D341Med (cell line): ENCODE measurements at regions not wholly inside any gene's neighbourhood (a gene's known extent, or its start where the extent isn't known, plus 50 kb on each side); places are given as distances from the start of the nearest gene placed in this dataset.
"Not testable (repeated sequence)": the region's sequence is repeated elsewhere in the genome, so short reads cannot be mapped to it uniquely, and the experiment has no call there.

Experiments
- DNase-seq: peaks from one replicate; pipeline ENCODE4 v3.0.0; 2012; ENCODE audit warnings: low spot score

DNA sequence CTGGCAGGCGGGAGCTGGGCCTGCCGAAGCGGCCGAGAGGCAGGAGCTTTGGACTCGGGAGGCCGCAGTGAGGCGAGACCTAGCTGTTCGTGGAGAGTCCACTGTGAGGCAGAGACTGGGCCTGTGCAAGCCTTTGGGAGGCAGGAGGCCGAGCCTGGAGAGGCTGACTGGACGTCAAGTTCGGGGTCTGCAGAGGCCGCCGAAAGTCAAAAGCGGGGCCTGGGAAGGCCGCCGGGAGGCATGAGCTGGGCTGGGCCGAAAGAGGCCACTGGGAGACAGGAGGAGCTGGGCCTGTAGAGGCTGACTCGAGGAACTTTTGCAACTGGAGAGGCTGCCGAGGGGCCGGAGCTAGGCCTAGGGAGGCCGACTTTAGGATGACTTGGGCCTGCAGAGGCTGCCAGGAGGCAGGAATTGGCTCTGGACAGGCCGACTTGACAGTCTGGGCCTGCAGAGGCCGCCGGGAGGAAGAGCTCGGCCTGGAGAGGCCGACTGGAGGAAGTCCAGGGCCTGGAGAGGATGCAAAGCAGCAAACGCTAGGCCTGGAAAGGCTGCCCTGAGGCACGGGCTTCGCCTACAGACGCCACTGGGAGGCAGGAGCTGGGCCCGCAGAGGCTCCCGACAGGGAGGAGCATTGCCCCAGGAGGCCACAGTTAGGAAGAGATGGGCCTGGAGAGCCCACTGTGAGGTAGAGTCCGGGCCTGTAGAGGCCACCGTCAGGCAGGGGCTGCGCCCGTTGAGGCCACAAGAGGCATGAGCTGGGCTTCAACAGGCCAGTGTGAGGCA is 304.0 kb downstream of the ZNF479 start:
- DNase-seq = not testable (repeated sequence)

DNA sequence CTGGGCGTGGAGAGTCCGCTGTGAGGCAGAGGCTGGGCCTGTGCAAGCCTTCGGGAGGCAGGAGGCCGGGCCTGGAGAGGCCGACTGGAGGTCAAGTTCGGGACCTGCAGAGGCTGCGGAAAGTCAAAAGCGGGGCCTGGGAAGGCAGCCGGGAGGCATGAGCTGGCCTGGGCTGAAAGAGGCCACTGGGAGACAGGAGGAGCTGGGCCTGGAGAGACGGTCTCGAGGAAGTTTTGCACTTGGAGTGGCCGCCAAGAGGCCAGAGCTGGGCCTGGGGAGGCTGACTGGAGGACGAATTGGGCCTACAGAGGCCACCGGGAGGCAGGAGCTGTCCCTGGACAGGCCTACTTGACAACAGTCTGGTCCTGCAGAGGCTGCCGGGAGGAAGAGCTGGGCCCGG is 304.7 kb downstream of the ZNF479 start:
- not testable (repeated sequence) for DNase-seq

DNA sequence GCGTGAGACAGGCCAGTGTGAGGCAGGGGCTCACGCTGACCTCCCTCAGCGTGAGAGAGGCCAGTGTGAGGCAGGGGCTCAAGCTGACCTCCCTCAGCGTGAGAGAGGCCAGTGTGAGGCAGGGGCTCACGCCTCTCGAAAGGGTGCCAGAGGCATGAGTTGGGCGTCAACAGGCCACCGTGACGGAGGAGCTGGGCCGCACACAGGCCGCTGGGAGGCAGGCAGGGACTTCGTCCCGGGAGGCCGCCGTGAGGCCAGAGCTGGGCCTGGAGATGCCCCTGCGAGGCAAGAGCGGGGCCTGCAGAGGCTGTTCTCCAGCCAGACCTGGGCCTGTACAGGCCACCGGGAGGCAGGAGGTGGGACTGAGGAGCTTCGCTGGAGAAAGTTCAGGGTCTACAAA is 305.7 kb downstream of the ZNF479 start:
- not testable (repeated sequence) for DNase-seq

DNA sequence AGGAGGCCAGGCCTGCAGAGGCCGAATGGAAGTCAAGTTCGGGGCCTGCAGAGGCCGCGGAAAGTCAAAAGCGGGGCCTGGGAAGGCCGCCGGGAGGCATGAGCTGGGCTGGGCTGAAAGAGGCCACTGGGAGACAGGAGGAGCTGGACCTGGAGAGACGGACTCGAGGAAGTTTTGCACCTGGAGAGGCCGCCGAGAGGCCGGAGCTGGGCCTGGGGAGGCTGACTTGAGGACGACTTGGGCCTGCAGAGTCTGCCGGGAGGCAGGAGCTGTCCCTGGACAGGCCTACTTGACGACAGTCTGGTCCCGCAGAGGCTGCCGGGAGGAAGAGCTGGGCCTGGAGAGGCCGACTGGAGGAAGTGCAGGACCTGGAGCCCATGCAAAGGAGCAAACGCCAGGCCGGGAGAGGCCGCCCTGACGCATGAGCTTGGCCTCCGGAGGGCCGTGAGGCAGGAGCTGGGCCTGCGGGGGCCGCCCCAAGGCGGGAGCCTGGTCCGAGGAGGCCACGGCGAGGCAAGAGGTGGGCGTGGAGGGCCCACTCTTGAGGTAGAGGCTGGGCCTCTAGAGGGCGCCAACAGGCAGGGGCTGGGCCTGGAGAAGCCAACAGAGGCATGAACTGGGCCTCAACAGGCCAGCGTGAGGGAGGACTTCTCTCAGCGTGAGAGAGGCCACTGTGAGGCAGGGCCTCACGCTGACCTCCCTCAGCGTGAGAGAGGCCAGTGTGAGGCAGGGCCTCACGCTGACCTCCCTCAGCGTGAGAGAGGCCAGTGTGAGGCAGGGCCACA is 306.3 kb downstream of the ZNF479 start:
- DNase-seq = not testable (repeated sequence)

DNA sequence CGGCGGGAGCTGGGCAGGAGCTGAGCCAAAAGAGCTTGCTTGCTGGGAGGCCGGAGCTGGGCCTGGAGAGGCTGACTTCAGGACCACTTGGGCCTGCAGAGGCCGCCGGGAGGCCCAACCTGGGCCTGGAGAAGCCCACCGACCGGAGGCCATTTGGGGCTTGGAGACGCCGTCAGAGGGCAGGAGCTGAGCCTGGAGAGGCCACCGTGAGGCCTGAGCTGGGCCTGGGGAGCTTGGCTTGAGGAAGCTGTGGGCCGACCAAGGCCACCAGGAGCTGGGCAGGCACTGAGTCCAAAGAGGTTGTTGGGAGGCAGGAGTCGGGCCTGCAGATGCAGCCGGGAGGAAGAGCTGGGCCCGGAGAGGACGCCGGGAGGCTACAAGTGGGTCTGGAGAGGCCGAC is 307.1 kb downstream of the ZNF479 start:
- DNase-seq = not testable (repeated sequence)

DNA sequence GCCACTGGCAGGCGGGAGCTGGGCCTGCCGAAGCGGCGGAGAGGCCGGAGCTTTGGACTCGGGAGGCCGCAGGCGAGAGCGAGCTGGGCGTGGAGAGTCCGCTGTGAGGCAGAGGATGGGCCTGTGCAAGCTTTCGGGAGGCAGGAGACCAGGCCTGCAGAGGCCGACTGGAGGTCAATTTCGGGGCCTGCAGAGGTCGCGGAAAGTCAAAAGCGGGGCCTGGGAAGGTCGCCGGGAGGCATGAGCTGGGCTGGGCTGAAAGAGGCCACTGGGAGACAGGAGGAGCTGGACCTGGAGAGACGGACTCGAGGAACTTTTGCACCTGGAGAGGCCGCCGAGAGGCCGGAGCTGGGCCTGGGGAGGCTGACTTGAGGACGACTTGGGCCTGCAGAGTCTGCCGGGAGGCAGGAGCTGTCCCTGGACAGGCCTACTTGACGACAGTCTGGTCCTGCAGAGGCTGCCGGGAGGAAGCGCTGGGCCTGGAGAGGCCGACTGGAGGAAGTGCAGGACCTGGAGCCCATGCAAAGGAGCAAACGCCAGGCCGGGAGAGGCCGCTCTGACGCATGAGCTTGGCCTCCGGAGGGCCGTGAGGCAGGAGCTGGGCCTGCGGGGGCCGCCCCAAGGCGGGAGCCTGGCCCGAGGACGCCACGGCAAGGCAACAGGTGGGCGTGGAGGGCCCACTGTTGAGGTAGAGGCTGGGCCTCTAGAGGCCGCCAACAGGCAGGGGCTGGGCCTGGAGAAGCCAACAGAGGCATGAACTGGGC is 308.2 kb downstream of the ZNF479 start:
- DNase-seq = peak; percentile 5

DNA sequence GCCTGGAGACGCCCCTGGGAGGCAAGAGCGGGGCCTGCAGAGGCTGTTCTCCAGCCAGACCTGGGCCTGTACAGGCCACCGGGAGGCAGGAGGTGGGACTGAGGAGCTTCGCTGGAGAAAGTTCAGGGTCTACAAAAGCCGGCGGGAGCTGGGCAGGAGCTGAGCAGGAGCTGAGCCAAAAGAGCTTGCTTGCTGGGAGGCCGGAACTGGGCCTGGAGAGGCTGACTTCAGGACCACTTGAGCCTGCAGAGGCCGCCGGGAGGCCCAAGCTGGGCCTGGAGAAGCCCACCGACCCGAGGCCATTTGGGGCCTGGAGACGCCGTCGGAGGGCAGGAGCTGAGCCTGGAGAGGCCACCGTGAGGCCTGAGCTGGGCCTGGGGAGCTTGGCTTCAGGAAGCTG is 309.0 kb downstream of the ZNF479 start:
- DNase-seq = not testable (repeated sequence)

DNA sequence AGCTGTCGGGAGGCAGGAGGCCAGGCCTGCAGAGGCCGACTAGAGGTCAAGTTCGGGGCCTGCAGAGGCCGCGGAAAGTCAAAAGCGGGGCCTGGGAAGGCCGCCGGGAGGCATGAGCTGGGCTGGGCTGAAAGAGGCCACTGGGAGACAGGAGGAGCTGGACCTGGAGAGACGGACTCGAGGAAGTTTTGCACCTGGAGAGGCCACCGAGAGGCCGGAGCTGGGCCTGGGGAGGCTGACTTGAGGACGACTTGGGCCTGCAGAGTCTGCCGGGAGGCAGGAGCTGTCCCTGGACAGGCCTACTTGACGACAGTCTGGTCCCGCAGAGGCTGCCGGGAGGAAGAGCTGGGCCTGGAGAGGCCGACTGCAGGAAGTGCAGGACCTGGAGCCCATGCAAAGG is 310.1 kb downstream of the ZNF479 start:
- not testable (repeated sequence) for DNase-seq

DNA sequence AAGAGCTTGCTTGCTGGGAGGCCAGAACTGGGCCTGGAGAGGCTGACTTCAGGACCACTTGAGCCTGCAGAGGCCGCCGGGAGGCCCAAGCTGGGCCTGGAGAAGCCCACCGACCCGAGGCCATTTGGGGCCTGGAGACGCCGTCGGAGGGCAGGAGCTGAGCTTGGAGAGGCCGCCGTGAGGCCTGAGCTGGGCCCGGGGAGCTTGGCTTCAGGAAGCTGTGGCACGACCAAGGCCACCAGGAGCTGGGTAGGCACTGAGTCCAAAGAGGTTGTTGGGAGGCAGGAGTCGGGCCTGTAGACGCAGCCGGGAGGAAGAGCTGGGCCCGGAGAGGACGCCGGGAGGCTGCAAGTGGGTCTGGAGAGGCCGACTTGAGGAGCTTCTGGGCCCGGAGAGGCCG is 310.7 kb downstream of the ZNF479 start:
- DNase-seq = not testable (repeated sequence)

DNA sequence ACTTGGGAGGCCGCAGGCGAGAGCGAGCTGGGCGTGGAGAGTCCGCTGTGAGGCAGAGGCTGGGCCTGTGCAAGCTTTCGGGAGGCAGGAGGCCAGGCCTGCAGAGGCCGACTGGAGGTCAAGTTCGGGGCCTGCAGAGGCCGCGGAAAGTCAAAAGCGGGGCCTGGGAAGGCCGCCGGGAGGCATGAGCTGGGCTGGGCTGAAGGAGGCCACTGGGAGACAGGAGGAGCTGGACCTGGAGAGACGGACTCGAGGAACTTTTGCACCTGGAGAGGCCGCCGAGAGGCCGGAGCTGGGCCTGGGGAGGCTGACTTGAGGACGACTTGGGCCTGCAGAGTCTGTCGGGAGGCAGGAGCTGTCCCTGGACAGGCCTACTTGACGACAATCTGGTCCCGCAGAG is 314.0 kb downstream of the ZNF479 start:
- DNase-seq = not testable (repeated sequence)

DNA sequence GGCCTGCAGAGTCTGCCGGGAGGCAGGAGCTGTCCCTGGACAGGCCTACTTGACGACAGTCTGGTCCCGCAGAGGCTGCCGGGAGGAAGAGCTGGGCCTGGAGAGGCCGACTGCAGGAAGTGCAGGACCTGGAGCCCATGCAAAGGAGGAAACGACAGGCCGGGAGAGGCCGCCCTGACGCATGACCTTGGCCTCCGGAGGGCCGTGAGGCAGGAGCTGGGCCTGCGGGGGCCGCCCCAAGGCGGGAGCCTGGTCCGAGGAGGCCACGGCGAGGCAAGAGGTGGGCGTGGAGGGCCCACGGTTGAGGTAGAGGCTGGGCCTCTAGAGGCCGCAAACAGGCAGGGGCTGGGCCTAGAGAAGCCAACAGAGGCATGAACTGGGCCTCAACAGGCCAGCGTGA is 317.3 kb downstream of the ZNF479 start:
- not testable (repeated sequence) for DNase-seq

DNA sequence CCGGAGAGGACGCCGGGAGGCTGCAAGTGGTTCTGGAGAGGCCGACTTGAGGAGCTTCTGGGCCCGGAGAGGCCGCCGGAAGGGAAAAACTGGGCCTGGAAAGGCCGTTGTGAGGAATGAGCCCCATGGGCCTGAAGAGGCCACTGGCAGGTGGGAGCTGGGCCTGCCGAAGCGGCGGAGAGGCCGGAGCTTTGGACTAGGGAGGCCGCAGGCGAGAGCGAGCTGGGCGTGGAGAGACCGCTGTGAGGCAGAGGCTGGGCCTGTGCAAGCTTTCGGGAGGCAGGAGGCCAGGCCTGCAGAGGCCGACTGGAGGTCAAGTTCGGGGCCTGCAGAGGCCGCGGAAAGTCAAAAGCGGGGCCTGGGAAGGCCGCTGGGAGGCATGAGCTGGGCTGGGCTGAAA is 317.8 kb downstream of the ZNF479 start:
- DNase-seq = not testable (repeated sequence)

DNA sequence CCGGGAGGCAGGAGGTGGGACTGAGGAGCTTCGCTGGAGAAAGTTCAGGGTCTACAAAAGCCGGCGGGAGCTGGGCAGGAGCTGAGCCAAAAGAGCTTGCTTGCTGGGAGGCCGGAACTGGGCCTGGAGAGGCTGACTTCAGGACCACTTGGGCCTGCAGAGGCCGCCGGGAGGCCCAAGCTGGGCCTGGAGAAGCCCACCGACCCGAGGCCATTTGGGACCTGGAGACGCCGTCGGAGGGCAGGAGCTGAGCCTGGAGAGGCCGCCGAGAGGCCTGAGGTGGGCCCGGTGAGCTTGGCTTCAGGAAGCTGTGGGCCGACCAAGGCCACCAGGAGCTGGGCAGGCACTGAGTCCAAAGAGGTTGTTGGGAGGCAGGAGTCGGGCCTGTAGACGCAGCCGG is 318.3 kb downstream of the ZNF479 start:
- not testable (repeated sequence) for DNase-seq

DNA sequence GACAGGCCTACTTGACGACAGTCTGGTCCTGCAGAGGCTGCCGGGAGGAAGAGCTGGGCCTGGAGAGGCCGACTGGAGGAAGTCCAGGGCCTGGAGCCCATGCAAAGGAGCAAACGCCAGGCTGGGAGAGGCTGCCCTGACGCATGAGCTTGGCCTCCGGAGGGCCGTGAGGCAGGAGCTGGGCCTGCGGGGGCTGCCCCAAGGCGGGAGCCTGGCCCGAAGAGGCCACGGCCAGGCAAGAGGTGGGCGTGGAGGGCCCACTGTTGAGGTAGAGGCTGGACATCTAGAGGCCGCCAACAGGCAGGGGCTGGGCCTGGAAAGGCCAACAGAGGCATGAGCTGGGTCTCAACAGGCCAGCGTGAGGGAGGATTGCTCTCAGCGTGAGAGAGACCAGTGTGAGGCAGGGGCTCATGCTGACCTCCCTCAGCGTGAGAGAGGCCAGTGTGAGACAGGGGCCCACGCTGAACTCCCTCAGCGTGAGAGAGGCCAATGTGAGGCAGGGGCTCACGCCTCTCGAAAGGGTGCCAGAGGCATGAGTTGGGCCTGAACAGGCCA is 320.6 kb downstream of the ZNF479 start:
- not testable (repeated sequence) for DNase-seq

DNA sequence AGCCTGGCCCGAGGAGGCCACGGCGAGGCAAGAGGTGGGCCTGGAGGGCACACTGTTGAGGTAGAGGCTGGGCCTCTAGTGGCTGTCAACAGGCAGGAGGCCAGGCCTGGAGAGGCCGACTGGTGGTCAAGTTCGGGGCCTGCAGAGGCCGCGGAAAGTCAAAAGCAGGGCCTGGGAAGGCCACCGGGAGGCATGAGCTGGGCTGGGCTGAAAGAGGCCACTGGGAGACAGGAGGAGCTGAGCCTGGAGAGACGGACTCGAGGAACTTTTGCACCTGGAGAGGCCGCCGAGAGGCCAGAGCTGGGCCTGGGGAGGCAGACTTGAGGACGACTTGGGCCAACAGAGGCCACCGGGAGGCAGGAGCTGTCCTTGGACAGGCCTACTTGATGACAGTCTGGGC is 321.2 kb downstream of the ZNF479 start:
- peak; percentile 1 for DNase-seq

DNA sequence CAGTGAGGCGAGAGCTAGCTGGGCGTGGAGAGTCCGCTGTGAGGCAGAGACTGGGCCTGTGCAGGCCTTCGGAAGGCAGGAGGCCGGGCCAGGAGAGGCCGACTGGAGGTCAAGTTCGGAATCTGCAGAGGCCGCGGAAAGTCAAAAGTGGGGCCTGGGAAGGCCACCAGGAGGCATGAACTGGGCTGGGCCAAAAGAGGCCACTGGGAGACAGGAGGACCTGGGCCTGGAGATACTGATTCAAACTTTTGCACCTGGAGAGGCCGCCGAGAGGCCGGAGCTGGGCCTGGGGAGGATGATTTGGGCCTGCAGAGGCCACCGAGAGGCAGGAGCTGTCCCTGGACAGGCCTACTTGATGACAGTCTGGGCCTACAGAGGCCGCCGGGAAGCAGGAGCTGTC is 321.8 kb downstream of the ZNF479 start:
- no peak for DNase-seq

DNA sequence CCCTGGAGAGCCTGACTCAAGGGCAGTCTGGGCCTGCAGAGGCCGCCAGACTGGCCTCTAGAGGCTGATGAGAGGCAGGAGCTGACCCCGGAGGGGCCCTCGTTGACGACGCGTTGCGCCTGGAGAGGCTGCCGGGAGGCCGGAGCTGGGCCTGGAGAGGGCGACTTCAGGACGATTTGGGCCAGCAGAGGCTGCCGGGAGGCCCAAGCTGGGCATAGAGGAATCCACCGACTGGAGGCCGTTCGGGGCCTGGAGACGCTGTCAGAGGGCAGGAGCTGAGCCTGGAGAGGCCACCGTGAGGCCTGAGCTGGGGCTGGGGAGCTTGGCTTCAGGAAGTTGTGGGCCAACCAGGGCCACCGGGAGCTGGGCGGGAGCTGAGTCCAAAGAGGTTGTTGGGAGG is 322.5 kb downstream of the ZNF479 start:
- not testable (repeated sequence) for DNase-seq

DNA sequence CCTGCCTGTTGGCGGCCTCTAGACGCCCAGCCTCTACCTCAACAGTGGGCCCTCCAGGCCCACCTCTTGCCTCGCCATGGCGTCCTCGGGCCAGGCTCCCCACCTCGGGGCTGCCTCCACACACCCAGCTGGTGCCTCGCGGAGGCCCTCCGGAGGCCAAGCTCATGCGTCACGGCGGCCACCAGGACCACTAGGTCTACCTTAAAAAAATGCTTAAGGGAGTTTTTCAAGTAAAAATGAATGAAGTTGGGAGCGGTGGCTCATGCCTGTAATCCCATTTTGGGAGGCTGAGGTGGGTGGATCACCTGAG is 327.5 kb downstream of the ZNF479 start:
- DNase-seq = not testable (repeated sequence)

DNA sequence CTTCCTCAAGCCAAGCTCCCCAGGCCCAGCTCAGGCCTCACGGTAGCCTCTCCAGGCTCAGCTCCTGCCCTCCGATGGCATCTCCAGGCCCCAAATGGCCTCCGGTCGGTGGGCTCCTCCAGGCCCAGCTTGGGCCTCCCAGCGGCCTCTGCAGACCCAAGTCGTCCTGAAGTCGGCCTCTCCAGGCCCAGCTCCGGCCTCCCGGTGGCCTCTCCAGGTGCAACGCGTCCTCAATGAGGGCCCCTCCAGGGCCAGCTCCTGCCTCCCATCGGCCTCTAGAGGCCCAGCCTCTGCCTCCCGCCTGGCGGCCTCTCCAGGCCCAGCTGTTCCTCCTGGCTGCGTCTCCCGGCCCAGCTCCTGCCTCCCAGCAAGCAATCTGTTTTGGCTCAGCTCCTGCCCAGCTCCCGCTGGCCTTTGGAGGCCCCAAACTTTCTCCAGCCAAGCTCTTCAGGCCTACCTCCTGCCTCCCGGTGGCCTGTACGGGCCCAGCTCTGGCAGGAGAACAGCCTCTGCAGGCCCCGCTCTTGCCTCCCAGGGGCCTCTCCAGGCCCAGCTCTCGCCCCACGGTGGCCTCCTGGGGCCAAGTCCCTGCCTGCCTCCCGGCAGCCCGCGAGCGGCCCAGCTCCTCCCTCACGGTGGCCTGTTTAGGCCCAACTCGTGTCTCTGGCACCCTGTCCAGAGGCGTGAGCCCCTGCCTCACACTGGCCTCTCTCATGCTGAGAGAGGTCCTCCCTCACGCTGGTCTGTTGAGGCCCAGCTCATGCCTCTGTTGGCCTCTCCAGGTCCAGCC is 328.1 kb downstream of the ZNF479 start:
- DNase-seq = not testable (repeated sequence)

DNA sequence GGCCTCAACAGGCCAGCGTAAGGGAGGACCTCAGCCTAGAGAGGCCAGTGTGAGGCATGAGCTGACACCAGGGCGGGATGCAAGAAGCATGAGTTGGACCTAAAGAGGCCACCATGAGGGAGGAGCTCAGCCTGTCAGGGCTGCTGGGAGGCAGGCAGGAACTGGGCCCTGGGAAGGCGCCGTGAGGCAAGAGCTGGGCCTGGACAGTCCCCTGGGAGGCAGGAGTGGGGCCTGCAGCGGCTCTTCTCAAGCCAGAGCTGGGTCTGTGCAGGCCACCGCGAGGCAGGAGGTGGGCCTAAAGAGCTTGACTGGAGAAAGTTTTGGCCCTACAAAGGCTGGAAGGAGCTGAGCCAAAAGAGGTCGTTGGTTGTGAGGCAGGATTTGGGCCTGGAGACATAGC is 328.9 kb downstream of the ZNF479 start:
- DNase-seq = peak; percentile 3

DNA sequence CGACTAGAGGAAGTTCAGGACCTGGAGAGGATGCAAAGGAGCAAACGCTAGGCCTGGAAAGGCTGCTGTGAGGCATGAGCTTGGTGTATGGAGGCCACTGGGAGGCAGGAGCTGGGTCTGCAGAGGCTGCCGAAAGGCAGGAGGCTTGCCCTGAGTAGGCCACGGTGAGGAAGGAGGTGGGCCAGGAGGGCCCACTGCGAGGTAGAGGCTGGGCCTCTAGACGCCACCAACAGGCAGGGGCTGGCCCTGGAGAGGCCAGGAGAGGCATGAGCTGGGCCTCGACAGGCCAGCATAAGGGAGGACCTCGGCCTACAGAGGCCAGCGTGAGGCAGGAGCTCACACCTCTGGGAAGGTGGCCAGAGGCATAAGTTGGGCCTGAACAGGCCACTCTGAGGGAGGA is 330.0 kb downstream of the ZNF479 start:
- not testable (repeated sequence) for DNase-seq

DNA sequence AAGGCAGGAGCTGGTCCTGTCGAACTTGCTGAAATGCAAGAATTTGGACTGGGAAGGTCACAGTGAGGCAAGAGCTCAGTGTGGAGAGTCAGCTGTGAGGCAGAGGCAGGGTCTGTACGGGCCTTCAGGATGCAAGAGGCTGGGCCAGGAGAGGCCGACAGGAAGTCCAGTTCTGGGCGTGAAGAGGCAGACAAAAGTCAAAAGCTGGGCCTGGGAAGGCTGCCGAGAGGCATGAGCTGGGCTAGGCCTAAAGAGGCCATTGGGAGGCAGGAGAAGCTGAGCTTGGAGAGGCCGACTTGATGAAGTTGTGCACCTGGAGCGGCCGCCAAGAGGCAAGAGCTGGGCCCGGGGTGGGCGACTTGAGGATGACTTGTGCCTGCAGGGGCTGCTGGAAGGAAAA is 330.5 kb downstream of the ZNF479 start:
- DNase-seq = not testable (repeated sequence)
